ENCODE measurements at regions not wholly inside any gene's neighbourhood (a gene's known extent, or its start where the extent isn't known, plus 50 kb on each side); places are given as distances from the start of the nearest gene placed in this dataset.

- Histone ChIP-seq H3K27ac (no peak overlapping the region), H3K27me3 (no peaks in the 10 kb centered on the region), H3K36me3 (ENCODE audit: low read depth, missing control alignments) (no peaks in the 10 kb centered on the region), H3K4me3 (no peak overlapping the region), H3K9me3 (no peaks in the 10 kb centered on the region), H3K4me1 (no peaks in the 10 kb centered on the region)
- TF ChIP-seq, protein P1, sequence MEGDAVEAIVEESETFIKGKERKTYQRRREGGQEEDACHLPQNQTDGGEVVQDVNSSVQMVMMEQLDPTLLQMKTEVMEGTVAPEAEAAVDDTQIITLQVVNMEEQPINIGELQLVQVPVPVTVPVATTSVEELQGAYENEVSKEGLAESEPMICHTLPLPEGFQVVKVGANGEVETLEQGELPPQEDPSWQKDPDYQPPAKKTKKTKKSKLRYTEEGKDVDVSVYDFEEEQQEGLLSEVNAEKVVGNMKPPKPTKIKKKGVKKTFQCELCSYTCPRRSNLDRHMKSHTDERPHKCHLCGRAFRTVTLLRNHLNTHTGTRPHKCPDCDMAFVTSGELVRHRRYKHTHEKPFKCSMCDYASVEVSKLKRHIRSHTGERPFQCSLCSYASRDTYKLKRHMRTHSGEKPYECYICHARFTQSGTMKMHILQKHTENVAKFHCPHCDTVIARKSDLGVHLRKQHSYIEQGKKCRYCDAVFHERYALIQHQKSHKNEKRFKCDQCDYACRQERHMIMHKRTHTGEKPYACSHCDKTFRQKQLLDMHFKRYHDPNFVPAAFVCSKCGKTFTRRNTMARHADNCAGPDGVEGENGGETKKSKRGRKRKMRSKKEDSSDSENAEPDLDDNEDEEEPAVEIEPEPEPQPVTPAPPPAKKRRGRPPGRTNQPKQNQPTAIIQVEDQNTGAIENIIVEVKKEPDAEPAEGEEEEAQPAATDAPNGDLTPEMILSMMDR (IDR thresholded peaks at IDR 0.05) = no peak
- no peak for TF ChIP-seq POLR2A (IDR thresholded peaks at IDR 0.05)
- intact Hi-C loops (cut with DNase I; ENCODE audit: low total_unique reads) = no loop called here
- DNase-seq = no peak
- WGBS, 2 donors = 87 to 96% methylated on average over 3 to 5 of the region's 5 CpGs
Measured at GRCh38 chr18:42255908-42256765, 301.1 kb downstream of the PIK3C3 start.

GRCh38 chr18:42258301-42258965 is 303.4 kb downstream of the PIK3C3 start:
- H3K36me3 ChIP-seq (ENCODE audit: low read depth, missing control alignments) = no peaks in the 10 kb centered on the region
- no peak overlapping the region for H3K27ac ChIP-seq
- no peaks in the 10 kb centered on the region for H3K27me3 ChIP-seq
- TF ChIP-seq, protein P1 (IDR thresholded peaks at IDR 0.05) = no peak
- no peak for TF ChIP-seq POLR2A (IDR thresholded peaks at IDR 0.05)
- intact Hi-C loops (cut with DNase I; ENCODE audit: low total_unique reads) = no loop called here
- no peak for DNase-seq
- 90 to 98% methylated on average over 2 of the region's 2 CpGs for WGBS, 2 donors
- no peaks in the 10 kb centered on the region for H3K9me3 ChIP-seq
- no peaks in the 10 kb centered on the region for H3K4me1 ChIP-seq
- no peak overlapping the region for H3K4me3 ChIP-seq

DNA sequence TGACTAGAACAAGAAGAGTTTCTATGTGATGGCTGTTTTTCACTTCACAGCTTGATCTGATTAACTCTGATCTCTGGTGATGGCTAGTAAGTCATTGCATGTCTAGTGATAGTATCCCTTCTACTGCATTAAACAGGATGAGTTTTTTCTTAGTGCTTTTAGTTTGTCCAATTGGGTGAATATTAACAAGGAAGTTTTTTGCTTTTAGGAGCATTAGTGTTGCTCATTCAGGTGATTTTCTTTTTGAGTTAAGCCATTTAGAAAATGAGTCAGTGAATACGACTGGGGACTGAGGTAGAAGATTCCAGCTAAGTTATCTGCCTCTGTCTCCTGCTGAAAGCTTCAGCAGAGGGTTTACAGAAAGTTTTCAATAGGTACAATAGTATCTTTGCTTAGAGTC is 306.7 kb downstream of the PIK3C3 start:
- no peaks in the 10 kb centered on the region for H3K36me3 ChIP-seq (ENCODE audit: low read depth, missing control alignments)

DNA sequence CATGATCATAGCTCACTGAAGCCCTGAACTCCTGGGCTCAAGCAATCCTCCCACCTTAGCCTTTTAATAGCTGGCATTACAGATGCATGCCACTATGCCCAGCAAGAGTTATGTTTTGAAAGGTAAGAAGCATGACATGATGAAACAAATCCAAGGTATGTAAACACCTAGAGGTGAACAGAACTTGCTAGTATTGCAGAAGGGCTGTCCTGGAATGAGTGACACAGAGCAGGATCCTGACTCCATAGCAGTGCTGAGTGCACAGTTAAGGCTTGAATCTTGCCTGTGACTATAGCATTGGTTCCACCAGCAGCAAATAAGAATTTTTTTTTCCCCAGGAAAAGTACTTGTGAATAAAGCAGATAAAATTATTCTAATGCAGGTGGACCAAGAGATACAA is 309.5 kb downstream of the PIK3C3 start:
- no peaks in the 10 kb centered on the region for H3K27me3 ChIP-seq
- H3K27ac ChIP-seq = no peak overlapping the region
- no peaks in the 10 kb centered on the region for H3K4me1 ChIP-seq
- no peak for DNase-seq
- H3K9me3 ChIP-seq = no peaks in the 10 kb centered on the region
- H3K4me3 ChIP-seq = no peak overlapping the region
- no peaks in the 10 kb centered on the region for H3K36me3 ChIP-seq (ENCODE audit: low read depth, missing control alignments)
- intact Hi-C loops (cut with DNase I; ENCODE audit: low total_unique reads) = no loop called here
- TF ChIP-seq POLR2A (IDR thresholded peaks at IDR 0.05) = no peak
- TF ChIP-seq, protein P1 (IDR thresholded peaks at IDR 0.05) = no peak

More for the DNA sequence above, 306.7 kb downstream of the PIK3C3 start:
- Histone ChIP-seq H3K27ac (no peak overlapping the region), H3K4me3 (no peak overlapping the region), H3K9me3 (no peaks in the 10 kb centered on the region), H3K4me1 (no peaks in the 10 kb centered on the region), H3K27me3 (no peaks in the 10 kb centered on the region)
- no peak for DNase-seq
- intact Hi-C loops (cut with DNase I; ENCODE audit: low total_unique reads) = no loop called here
- 78 to 83% methylated on average over 1 of the region's 1 CpG for WGBS, 2 donors
- TF ChIP-seq, protein P1 (IDR thresholded peaks at IDR 0.05) = no peak
- no peak for TF ChIP-seq POLR2A (IDR thresholded peaks at IDR 0.05)

Measured in testis (tissue), 2 donors.